Choroid plexus epithelial cell (primary cell): ENCODE measurements at regions not wholly inside any gene's neighbourhood (a gene's known extent, or its start where the extent isn't known, plus 50 kb on each side); places are given as distances from the start of the nearest gene placed in this dataset.

Experiments used
- DNase-seq: peaks from one replicate; pipeline ENCODE4 v3.0.0-alpha.2; 2010; ENCODE audit warnings: low read depth
- H3K4me3 ChIP-seq: 2 replicates; pipeline ENCODE4 v1.5.1; 2011; ENCODE audit warnings: low read depth, mild to moderate bottlenecking, control low read depth, low read length, moderate library complexity
- CTCF ChIP-seq: conservative IDR thresholded peaks from 2 replicates; pipeline ENCODE4 v1.5.1; 2011; ENCODE audit warnings: low read depth, mild to moderate bottlenecking, control low read depth, inconsistent platforms, low read length, moderate library complexity

GRCh38 chr10:60661637-60662036 lies 116.6 kb upstream of the CDK1 start:
- H3K4me3 ChIP-seq: no peak overlapping the region
- DNase-seq: peak; percentile 93
- TF ChIP-seq CTCF: no peak

- no peak overlapping the region for H3K4me3 ChIP-seq
- no peak for DNase-seq
- no peak for TF ChIP-seq CTCF
These were observed 117.7 kb upstream of the CDK1 start for GRCh38 chr10:60660625-60661024.

GRCh38 chr10:60654813-60655464 lies 123.3 kb upstream of the CDK1 start:
- peak; percentile 65 for DNase-seq
- no peak for TF ChIP-seq CTCF
- H3K4me3 ChIP-seq: no peak overlapping the region

- no peak for TF ChIP-seq CTCF
- no peak overlapping the region for H3K4me3 ChIP-seq
These were observed 125.7 kb upstream of the CDK1 start for GRCh38 chr10:60652628-60653027.

GRCh38 chr10:60650378-60650800 lies 127.9 kb upstream of the CDK1 start:
- no peak overlapping the region for H3K4me3 ChIP-seq
- no peak for DNase-seq
- no peak for TF ChIP-seq CTCF

More at GRCh38 chr10:60652628-60653027, 125.7 kb upstream of the CDK1 start:
- no peak for DNase-seq

GRCh38 chr10:60649485-60650377 lies 128.5 kb upstream of the CDK1 start:
- no peak for TF ChIP-seq CTCF
- no peak overlapping the region for H3K4me3 ChIP-seq
- DNase-seq: no peak
